Spleen (tissue), 7 donors: ENCODE measurements at regions not wholly inside any gene's neighbourhood (a gene's known extent, or its start where the extent isn't known, plus 50 kb on each side); places are given as distances from the start of the nearest gene placed in this dataset.

Experiments used
- POLR2A ChIP-seq, 3 donors: fragments of 450-650 bp; IDR thresholded peaks; one replicate each; pipeline ENCODE4 v1.5.1; 2017; ENCODE audit warnings: antibody characterized with exemption in 3 of 3, mild to moderate bottlenecking in 1 of 3
- POLR2AphosphoS5 ChIP-seq, 3 donors: sonication (generic); formaldehyde crosslinking; IDR thresholded peaks; one replicate each; pipeline ENCODE4 v1.5.1; 2017; ENCODE audit warnings: antibody characterized with exemption in 3 of 3
- TF ChIP-seq, protein P1 (sequence below), 11 experiments: fragments of 200-600 bp in 7 of 11; fragments of 450-650 bp in 4 of 11; sonication (generic) in 4 of 11; IDR thresholded peaks in 8 of 11; conservative IDR thresholded peaks in 3 of 11; 1 replicate in 7 of 11; 2 replicates in 4 of 11; pipeline versions ENCODE4 v1.4.0 to v1.8.0; 2016 to 2021; ENCODE audit warnings: antibody characterized with exemption in 11 of 11, inconsistent platforms in 4 of 11, mild to moderate bottlenecking in 1 of 11
- donor health status: DM: no; HTN: no; CAD: no; lungs with moderate emphysema.
- donor health status: DM: no; HTN: no; CAD: no.
- donor health status: DM: no; HTN: no; CAD: no.

DNA sequence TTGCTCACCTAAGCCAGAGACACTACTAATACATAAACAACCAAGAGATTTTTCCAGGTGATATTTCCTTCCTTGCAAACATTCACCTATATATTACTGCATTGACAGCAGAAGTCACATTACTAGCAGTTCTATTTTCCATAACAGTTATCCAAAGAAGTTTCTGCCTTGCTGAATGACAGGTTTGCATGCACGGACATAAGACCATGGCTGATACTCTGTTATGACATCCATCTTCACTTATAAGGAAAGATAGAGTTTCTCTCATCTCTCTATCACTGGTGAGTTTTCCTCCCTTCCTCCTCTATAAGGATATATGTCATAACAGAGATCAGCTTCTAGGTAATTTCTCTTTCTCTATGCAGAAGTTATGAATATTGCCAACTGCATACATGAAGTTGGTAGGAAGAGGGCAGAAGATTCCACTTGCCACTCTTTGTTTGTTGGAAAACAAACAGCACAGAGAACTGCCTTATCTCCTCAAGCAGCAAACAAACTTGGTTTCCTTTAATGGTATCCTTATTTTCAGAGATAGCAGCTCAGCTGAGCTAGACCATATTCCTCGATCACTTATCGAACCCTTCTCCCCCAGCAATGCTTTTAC, 557.0 kb downstream of the VRK1 start:
- TF ChIP-seq, protein P1, sequence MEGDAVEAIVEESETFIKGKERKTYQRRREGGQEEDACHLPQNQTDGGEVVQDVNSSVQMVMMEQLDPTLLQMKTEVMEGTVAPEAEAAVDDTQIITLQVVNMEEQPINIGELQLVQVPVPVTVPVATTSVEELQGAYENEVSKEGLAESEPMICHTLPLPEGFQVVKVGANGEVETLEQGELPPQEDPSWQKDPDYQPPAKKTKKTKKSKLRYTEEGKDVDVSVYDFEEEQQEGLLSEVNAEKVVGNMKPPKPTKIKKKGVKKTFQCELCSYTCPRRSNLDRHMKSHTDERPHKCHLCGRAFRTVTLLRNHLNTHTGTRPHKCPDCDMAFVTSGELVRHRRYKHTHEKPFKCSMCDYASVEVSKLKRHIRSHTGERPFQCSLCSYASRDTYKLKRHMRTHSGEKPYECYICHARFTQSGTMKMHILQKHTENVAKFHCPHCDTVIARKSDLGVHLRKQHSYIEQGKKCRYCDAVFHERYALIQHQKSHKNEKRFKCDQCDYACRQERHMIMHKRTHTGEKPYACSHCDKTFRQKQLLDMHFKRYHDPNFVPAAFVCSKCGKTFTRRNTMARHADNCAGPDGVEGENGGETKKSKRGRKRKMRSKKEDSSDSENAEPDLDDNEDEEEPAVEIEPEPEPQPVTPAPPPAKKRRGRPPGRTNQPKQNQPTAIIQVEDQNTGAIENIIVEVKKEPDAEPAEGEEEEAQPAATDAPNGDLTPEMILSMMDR (IDR thresholded peaks at IDR 0.05 in 8 of 11, conservative IDR thresholded peaks at IDR 0.05 in 3 of 11) = no peak
- TF ChIP-seq POLR2AphosphoS5 (IDR thresholded peaks at IDR 0.05) = no peak
- no peak for TF ChIP-seq POLR2A (IDR thresholded peaks at IDR 0.05)
